NCI-H2171 (cell line): ENCODE measurements at regions not wholly inside any gene's neighbourhood (a gene's known extent, or its start where the extent isn't known, plus 50 kb on each side); places are given as distances from the start of the nearest gene placed in this dataset.

Source experiments
- DNase-seq: peaks from one replicate; lab custom pipeline; 2025; lab: John Stamatoyannopoulos, UW

DNA sequence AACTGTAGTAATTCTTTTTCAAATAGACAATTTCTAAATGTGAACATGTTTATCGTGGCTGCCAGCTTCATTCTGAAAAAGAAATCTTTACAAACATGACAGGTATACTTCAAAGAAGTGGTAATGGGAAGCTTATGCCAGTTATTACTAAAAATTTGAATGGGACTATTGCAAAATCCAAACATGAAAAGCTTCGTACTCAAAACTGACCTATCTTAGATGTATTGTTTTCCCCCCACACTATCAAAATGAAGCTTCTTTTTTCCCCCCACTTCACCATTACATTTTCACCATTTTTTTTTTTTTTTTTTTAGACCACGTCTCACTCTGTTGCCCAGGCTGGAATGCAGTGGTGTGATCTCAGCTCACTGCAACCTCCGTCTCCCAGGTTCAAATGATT lies 50.4 kb upstream of the SERTAD2 start:
- DNase-seq: no peak

DNA sequence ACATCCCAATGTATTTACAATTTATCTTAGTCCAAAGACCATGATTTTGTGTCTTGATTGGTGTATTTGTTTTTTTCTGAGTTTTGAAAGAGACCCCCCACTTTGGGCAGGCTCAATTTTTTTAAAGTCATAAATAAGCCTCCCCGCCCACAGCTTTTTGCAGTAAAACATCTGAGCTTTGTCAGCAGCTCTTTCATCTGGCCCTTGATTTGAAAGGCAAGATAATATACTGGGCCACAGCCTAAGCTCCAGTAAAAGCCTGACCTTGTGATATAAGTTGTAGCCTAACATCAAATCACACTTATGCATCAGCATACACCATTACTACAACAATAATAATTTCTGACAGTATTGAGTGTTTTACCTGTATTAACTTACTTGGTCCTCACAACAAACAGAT lies 51.3 kb upstream of the SERTAD2 start:
- no peak for DNase-seq

GRCh38 chr2:64707276-64707675 lies 53.6 kb upstream of the SERTAD2 start:
- no peak for DNase-seq

DNA sequence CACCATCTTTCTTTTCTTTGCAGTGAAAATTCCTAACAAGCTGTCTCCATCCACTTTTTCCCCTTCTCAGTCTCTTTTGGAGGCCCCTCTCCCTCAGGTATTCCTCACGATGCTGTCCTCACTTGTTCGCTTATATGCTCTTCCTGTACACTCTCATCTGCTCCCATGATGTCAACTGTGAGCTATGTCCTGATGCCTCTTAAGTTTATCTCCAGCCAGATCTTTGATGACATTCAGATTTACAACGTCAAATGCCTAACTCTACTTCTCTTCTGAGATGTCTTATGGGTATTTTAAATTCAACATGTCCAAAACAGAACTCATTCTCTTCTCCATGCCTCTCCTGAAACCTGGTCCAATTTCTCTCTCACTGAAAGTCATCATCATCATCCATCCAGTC lies 55.1 kb upstream of the SERTAD2 start:
- no peak for DNase-seq

GRCh38 chr2:64711252-64711800 lies 57.6 kb upstream of the SERTAD2 start:
- DNase-seq: no peak

- no peak for DNase-seq
Observed at GRCh38 chr2:64713686-64714085, 60.0 kb upstream of the SERTAD2 start.

GRCh38 chr2:64716569-64716968 lies 62.9 kb upstream of the SERTAD2 start:
- no peak for DNase-seq

GRCh38 chr2:64718250-64718885 lies 64.7 kb upstream of the SERTAD2 start:
- DNase-seq: no peak

DNA sequence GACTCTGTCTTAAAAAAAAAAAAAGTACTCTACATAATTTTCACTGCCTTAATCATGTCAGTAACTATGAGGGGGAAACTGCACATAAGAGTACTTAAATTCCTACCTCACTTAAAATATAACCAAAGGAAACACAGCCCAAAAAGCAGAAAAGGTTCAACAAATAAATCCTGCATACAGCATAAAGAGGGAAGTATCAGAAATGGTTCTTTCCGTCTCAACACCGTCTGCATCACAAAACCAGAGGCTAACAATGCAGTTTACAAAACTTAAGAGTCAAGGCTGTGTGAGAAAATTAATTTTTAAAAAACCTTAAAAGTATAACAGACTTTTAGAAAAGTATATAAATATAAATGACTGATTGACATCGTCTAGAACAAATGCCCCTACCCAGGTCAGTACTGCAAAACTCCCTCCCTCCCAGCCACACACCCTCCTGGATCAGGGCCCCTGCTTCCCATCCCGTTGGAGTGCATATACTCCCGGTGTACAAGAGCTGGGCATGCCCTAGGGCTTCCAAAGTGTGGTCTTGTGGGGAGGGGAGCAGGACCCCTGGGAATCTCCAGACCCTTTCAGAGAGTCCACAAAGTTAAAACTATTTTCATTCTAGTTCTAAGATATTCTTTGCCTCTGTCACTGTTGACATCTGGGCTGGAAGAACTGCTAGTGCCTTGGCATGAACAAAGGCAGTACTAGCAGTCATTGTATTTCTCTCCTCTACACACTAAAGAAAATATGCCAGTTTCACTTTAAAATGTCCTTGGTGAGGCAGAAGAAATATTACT lies 67.0 kb upstream of the SERTAD2 start:
- no peak for DNase-seq

DNA sequence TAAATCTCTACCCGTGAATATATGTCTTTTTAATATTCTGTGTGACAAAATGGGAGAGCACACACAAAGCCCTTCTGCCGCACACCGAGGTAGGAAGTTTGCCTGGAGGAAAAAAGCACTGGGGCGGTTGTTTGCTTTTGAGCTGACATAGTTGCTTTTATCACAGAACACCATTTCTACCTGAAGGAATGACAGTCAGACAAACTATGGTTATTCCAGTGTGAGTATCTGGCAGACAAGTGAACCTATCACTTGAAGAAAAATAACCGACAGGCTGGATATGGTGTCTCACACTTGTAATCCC lies 67.6 kb upstream of the SERTAD2 start:
- DNase-seq: no peak

DNA sequence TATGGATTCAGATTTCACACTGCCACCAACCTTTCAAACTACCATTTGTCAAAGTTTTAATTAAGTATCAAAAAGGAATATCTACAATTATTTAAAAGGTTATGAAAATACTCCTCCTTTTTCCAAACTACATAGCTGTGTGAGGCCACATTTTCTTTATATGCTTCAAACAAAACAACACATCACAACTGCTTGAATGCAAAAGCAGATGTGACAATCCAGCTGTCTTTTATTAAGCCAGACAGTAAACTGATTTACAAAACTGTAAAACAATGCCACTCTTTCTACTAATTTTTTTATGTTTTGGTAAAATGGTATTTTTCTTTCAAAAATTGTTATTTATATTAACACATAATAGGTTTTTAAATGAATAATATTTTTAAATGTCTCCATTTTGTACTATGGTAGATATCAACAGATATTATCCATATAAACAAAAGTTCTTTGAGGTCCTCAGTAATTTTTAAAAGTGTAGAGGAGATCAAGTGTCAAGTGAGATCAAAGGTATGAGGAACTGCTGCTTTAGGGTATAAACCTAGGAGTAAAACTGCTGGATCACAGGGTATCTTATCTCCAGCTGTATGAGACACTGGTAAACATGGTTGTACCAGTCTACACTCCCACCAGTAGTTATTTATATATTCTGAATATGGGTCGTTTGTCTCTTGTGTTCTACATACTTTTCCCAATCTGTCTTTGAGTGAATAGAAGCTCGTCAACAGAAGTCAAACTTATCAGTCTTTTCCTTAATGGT lies 68.8 kb upstream of the SERTAD2 start:
- DNase-seq: no peak

DNA sequence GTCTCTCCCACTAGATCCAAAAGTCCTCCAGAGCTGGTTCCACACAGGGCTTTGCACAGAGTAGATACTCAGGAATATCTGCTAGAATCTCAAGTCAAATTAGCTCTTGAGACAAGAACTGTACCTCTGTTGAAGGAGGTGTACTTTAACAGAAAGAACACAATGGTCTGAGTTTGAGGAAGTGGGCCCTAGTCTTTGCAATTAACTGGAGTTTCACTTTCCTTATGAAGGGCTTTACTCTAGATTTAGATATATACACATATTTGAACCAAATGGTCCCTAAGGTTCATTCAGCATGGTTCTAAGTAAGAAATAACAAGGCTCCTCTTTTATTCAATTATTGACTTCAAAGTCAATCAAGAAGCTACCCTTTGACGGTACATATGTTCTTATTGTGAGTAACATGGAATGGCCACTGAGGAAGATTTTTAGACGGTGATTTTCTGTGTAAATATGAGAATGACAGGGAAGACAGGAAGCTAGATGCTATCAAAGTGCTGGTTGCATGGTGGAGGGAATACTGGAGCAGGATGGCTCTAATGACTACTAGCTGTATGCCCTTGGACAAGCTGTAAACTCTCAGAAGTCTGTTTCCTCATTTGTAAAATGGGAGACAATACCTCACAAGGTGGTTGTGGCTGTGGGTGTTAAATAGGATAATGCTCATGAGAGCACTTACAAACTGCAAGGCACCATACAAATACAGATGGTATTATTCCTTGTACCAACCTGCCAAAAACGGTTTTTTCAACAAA lies 73.5 kb upstream of the SERTAD2 start:
- DNase-seq: no peak

DNA sequence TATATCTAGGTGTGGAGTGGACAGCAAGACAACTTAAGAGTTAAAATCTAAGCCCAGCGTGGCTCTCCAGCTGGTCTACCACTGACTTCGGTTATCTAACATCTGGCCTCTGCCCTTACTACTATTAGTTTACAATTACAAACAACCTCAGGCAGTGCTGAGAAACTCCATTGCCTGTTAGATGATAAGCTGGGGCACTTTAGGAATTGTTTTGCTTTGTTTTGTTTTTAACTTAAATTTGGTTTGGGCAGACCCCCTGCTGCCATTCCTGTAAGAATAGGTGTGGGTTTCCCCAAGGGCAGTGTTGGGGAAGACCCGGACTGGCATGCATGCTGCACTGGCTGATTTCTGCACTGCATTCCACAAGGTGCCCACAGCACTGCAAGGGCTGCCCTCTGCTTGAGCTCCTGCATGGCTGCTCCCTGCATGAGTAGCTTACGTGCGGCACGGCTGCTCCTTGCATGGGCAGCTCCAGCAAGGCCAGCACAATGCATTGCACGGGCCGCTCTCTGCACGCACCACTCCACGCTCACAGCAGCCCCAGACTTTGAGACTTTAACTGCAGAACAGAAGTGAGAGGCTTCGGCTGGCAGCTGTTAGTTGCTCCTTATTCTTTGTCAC lies 74.2 kb upstream of the SERTAD2 start:
- DNase-seq: no peak

DNA sequence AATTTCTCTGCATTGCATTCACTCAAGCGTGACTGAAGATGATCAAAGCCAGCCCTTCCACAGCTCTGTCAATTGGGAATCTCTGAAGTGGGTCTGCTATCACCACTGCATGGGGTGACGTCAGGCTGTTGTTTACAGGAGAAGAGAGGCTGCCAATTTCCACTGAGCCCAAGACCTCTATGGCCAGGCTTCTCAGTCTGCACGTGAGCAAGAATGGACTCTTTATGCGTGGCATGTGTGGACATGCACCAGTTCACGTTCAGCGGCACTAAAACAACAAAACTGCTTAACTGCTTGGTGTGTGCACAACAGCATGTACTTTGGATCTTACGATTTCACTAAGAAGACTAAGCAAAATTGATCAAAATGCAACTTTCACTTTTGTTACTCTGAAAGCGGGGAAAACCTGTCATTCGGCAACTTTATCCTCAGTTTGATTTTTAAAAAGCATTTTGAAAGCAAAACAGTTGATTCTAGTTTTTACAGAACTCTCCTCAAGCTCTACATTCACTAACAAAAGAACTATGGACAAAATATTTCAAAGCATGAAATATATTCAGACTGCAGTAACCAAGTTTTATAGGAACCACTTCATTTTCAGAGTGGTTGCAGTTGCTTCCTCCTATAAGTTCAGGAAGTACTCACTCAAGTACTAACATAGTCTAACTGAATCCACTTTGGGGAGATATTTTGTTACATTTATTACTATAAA lies 77.0 kb upstream of the SERTAD2 start:
- no peak for DNase-seq

DNA sequence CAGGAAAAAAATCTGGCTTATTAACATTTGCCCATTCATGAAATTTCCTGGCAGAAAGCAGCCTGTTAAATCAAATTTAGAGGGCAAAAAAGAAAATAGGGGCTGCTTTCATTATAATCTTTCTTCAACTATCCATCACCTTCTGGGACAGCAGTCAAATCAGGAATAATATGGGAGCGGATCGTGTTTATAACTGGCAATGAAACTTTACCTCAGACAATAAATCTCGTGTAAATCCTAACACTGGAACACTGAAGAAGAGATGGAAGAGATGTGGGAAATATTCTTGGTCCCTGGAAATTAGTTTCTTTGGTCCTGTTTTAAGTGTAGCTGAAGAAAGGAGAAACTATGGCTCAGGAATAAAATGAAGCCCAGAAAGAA lies 77.5 kb upstream of the SERTAD2 start:
- no peak for DNase-seq

- no peak for DNase-seq
Observed at GRCh38 chr2:64731746-64732145, 78.0 kb upstream of the SERTAD2 start.

DNA sequence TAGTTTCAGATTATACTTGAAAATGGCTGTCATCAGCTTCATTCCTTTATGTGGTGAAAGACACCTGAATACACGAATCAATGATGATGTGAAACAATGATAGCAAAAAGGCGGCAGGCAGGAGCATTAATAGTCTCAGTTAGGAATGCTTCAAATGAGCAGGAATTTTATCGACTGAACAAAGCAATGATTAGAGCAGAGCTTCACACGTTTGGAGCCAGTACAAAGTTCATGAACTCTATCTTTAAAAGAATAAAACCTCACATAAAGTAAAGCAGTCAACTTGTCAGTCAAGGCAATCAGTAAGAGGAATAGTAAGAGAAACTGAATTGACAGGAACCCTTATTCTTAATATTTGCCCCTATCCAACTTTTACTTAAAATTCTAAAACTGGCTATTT lies 78.4 kb upstream of the SERTAD2 start:
- no peak for DNase-seq

- DNase-seq: no peak
Observed at GRCh38 chr2:64735504-64735903, 81.8 kb upstream of the SERTAD2 start.

DNA sequence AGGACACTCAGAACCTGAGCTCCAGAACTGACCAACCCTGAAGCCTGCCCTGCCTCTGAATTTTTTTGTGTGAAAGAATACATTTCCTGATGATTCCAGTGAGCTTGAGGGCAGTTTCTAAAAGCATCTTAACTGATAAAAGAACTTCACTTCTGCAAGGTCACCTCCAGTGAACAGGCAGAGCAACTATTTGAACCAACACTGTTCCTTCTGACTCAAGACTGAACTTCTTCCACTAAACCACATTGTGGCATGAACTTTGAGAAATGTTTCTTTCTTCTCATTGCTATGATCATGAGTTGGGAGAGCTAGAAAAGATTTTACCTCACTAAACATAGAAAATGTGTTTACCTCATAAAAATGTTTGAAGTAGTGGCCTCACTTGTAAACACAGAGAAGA lies 83.8 kb upstream of the SERTAD2 start:
- no peak for DNase-seq

- no peak for DNase-seq
Observed at GRCh38 chr2:64738026-64738425, 84.3 kb upstream of the SERTAD2 start.

DNA sequence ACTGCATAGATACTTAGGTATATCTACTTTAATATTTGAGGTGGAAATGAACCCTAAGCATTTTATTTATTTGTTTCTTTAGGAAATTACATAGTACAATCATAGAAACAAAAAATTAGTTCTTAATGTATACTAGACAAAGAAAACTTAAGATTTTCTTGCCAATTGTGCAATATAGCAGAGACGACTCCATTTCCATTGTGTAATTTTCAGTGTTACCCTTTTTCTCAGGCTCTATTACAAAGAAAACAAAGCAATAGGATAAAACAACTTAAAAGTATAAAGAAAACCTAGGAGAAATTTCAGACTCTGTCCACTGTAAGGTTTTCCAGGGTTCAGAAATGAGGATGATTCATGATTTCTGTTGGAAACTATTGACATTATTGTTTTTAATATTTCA lies 89.0 kb upstream of the SERTAD2 start:
- no peak for DNase-seq
